SK-N-MC (cell line): ENCODE measurements at regions not wholly inside any gene's neighbourhood (a gene's known extent, or its start where the extent isn't known, plus 50 kb on each side); places are given as distances from the start of the nearest gene placed in this dataset.

Source experiments
- EZH2 ChIP-seq: fragments of 200-600 bp; sonication (generic); IDR thresholded peaks from one replicate; pipeline ENCODE4 v1.6.1; 2017; ENCODE audit warnings: antibody characterized with exemption
- FOXP2 ChIP-seq: optimal IDR thresholded peaks from 2 replicates; pipeline ENCODE3; 2011; ENCODE audit warnings: mild to moderate bottlenecking, moderate library complexity; ENCODE audit not compliant: insufficient read depth; ENCODE audit errors: extremely low read length, control extremely low read depth
- POLR2AphosphoS5 ChIP-seq: IDR thresholded peaks from 2 replicates; pipeline ENCODE4 v1.6.1; 2012; ENCODE audit warnings: mild to moderate bottlenecking, low read depth, low read length, borderline replicate concordance

GRCh38 chr2:152263911-152264310, 71.1 kb upstream of the FMNL2 start:
- TF ChIP-seq POLR2AphosphoS5 (no peak), EZH2 (no peak), FOXP2 (no peak)
